Prostate gland (tissue), 2 donors: ENCODE measurements at regions not wholly inside any gene's neighbourhood (a gene's known extent, or its start where the extent isn't known, plus 50 kb on each side); places are given as distances from the start of the nearest gene placed in this dataset.

Source experiments
- CTCF ChIP-seq, 4 experiments: fragments of 200-600 bp in 2 of 4; fragments of 450-650 bp in 2 of 4; sonication (generic) in 2 of 4; IDR thresholded peaks; 1 replicate in 3 of 4; 2 replicates in 1 of 4; pipeline ENCODE4 v1.5.1; 2016 to 2019; ENCODE audit warnings: antibody characterized with exemption in 4 of 4, mild to moderate bottlenecking in 2 of 4, moderate library complexity in 2 of 4
- POLR2A ChIP-seq: fragments of 450-650 bp; IDR thresholded peaks from one replicate; pipeline ENCODE4 v1.6.1; 2016; ENCODE audit warnings: antibody characterized with exemption, mild to moderate bottlenecking
- POLR2AphosphoS5 ChIP-seq: sonication (generic); formaldehyde crosslinking; IDR thresholded peaks from one replicate; pipeline ENCODE4 v1.6.1; 2017; ENCODE audit warnings: antibody characterized with exemption

GRCh38 chr4:11132478-11132877 is 296.2 kb downstream of the HS3ST1 start:
- TF ChIP-seq POLR2AphosphoS5 (no peak), POLR2A (no peak), CTCF (IDR thresholded peaks at IDR 0.05) (no peak)
